ENCODE measurements at regions not wholly inside any gene's neighbourhood (a gene's known extent, or its start where the extent isn't known, plus 50 kb on each side); places are given as distances from the start of the nearest gene placed in this dataset.
"Not testable (repeated sequence)": the region's sequence is repeated elsewhere in the genome, so short reads cannot be mapped to it uniquely, and the experiment has no call there.

DNA sequence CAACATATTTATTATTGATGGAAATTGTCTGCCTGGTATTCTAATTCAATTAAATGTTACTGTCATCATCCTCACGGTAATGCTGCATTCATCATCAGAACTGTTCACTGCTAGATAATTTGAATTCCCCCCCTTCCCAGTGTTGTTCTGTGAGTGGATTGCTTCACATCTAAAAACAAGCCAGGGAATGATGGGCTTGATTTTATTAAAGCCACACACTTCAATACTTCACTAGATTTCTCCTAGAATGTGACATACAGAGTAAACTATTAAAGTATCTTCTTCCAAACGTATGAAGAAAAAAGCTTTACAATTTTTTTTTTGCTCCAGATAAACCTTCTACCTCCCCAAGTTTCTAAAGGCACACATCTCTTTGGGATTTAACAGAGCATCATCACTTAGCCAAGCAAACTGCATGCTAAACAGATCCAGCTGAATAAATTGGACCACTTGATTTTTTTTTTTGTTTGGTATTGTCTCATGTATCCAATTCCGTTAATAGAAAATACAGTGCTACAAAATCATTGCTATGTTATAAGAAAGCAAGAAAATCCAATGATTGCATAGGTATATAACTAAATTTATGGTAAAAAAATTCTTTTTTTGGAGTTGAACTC, 692.4 kb downstream of the MTRR start:
- no peak overlapping the region for H3K4me3 Mint-ChIP-seq
- intact Hi-C loops (cut with micrococcal nuclease): no loop called here
- no peaks in the 10 kb centered on the region for H3K4me1 Mint-ChIP-seq
- no peak overlapping the region for H3K4me3 ChIP-seq (ENCODE audit: low read length)
- H3K9me3 ChIP-seq (ENCODE audit: control insufficient read depth in 2 of 3, low read length in 3 of 3): no peaks in the 10 kb centered on the region
- H3K4me1 ChIP-seq (ENCODE audit: control insufficient read depth in 2 of 2, insufficient read depth in 2 of 2, low read length in 2 of 2): no peaks in the 10 kb centered on the region
- no peaks in the 10 kb centered on the region for H3K27me3 Mint-ChIP-seq
- no peaks in the 10 kb centered on the region for H3K36me3 Mint-ChIP-seq
- POLR2A ChIA-PET: no interaction called here
- CTCF ChIA-PET: no interaction called here
- no peak overlapping the region for H3K27ac Mint-ChIP-seq
- H3K27me3 ChIP-seq (ENCODE audit: control insufficient read depth in 2 of 2, insufficient read depth in 2 of 2, low read length in 2 of 2): no peaks in the 10 kb centered on the region
- no peaks in the 10 kb centered on the region for H3K36me3 ChIP-seq (ENCODE audit: control insufficient read depth in 2 of 3, insufficient read depth in 3 of 3, low read length in 3 of 3)
- H3K9me3 Mint-ChIP-seq: peaks cover 0 to 8% (median 4%) of the 10 kb centered on the region in 11 donors
- DNase-seq (no peak), ATAC-seq (no peak)
- no peak overlapping the region for H3K27ac ChIP-seq (ENCODE audit: low read depth, low read length)

DNA sequence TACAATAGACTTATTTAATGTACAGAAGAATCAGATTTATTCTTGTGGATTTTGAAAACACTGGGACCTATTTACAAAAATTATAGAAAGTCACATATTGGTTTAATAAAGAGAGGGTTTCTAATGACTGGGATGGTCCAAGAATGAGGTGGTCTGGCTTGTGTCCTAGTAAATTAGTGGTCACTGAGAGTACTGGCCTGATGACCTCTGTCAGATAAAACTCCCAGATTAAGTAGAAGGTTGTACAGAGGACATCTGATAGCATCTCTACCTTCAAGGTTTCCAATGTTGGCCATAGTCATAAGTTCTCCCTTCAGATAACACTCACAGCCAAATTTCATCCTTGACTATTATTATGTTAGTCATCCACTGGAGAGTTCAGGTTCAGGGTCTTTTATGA, 692.9 kb downstream of the MTRR start:
- DNase-seq (no peak), ATAC-seq (no peak)
- Mint-ChIP-seq H3K9me3 (peaks cover 0 to 8% (median 4%) of the 10 kb centered on the region in 11 donors), H3K27me3 (no peaks in the 10 kb centered on the region), H3K27ac (no peak overlapping the region), H3K4me3 (no peak overlapping the region), H3K4me1 (no peaks in the 10 kb centered on the region), H3K36me3 (no peaks in the 10 kb centered on the region)
- H3K36me3 ChIP-seq (ENCODE audit: control insufficient read depth in 2 of 3, insufficient read depth in 3 of 3, low read length in 3 of 3): no peaks in the 10 kb centered on the region
- CTCF ChIA-PET: no interaction called here
- no peaks in the 10 kb centered on the region for H3K27me3 ChIP-seq (ENCODE audit: control insufficient read depth in 2 of 2, insufficient read depth in 2 of 2, low read length in 2 of 2)
- intact Hi-C loops (cut with micrococcal nuclease): no loop called here
- POLR2A ChIA-PET: no interaction called here
- H3K27ac ChIP-seq (ENCODE audit: low read depth, low read length): no peak overlapping the region
- no peaks in the 10 kb centered on the region for H3K9me3 ChIP-seq (ENCODE audit: control insufficient read depth in 2 of 3, low read length in 3 of 3)
- H3K4me3 ChIP-seq (ENCODE audit: low read length): no peak overlapping the region
- H3K4me1 ChIP-seq (ENCODE audit: control insufficient read depth in 2 of 2, insufficient read depth in 2 of 2, low read length in 2 of 2): no peaks in the 10 kb centered on the region

DNA sequence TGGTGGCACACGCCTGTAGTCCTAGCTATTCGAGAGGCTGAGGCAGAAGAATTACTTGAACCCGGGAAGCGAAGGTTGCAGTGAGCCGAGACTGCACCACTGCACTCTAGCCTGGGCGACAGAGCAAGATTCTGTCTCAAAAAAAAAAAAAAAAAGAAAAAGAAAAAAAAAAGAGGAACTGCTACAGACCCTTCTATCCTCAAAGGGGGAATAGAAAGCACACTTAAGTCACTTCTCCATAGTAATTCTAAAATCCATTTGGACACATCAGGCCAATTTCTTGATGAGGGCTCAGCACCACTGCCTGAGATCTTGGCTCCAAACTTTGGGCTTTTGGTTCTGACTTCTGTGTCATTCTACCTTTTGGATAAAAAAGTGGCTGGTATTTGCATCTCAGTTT, 694.6 kb downstream of the MTRR start:
- CTCF ChIA-PET; H3K27ac Mint-ChIP-seq; H3K36me3 ChIP-seq (ENCODE audit: control insufficient read depth in 2 of 3, insufficient read depth in 3 of 3, low read length in 3 of 3); H3K36me3 Mint-ChIP-seq; POLR2A ChIA-PET; H3K27ac ChIP-seq (ENCODE audit: low read depth, low read length); H3K4me3 ChIP-seq (ENCODE audit: low read length); H3K4me1 Mint-ChIP-seq; DNase-seq; intact Hi-C loops (cut with micrococcal nuclease); H3K4me1 ChIP-seq (ENCODE audit: control insufficient read depth in 2 of 2, insufficient read depth in 2 of 2, low read length in 2 of 2); H3K27me3 Mint-ChIP-seq; H3K9me3 ChIP-seq (ENCODE audit: control insufficient read depth in 2 of 3, low read length in 3 of 3); H3K9me3 Mint-ChIP-seq; H3K4me3 Mint-ChIP-seq; H3K27me3 ChIP-seq (ENCODE audit: control insufficient read depth in 2 of 2, insufficient read depth in 2 of 2, low read length in 2 of 2); ATAC-seq: not testable (repeated sequence)

DNA sequence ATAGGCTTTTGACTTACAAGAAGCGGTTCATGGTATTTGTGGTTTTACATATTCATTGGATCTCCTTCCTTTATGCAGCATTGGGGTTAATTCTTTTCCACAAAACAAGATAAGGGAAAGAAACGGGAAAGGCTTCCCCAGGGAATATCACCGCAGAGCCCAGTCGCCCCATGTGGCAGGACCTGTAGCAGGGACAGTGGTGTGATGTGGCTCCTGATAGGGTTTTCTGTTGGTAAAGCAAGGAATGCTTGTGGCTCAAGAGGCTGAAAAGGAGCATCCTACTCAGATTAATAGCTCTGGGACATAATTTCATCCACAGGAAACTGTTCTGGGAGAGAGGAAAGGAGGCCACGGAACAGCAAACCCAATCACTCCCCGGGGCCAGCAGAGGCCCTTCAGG, 699.9 kb downstream of the MTRR start:
- H3K27me3 ChIP-seq (ENCODE audit: control insufficient read depth in 2 of 2, insufficient read depth in 2 of 2, low read length in 2 of 2): no peaks in the 10 kb centered on the region
- no peaks in the 10 kb centered on the region for H3K27me3 Mint-ChIP-seq
- H3K9me3 ChIP-seq (ENCODE audit: control insufficient read depth in 2 of 3, low read length in 3 of 3): no peaks in the 10 kb centered on the region
- ChIA-PET CTCF (no interaction called here), POLR2A (no interaction called here)
- DNase-seq: no peak
- H3K4me1 ChIP-seq (ENCODE audit: control insufficient read depth in 2 of 2, insufficient read depth in 2 of 2, low read length in 2 of 2): no peaks in the 10 kb centered on the region
- no peak overlapping the region for H3K27ac Mint-ChIP-seq
- H3K36me3 ChIP-seq (ENCODE audit: control insufficient read depth in 2 of 3, insufficient read depth in 3 of 3, low read length in 3 of 3): no peaks in the 10 kb centered on the region
- H3K9me3 Mint-ChIP-seq: peaks cover 0 to 3% (median 0%) of the 10 kb centered on the region in 11 donors
- intact Hi-C loops (cut with micrococcal nuclease): no loop called here
- H3K27ac ChIP-seq (ENCODE audit: low read depth, low read length): no peak overlapping the region
- H3K4me3 Mint-ChIP-seq: no peak overlapping the region
- H3K4me1 Mint-ChIP-seq: no peaks in the 10 kb centered on the region
- ATAC-seq: no peak
- no peaks in the 10 kb centered on the region for H3K36me3 Mint-ChIP-seq
- no peak overlapping the region for H3K4me3 ChIP-seq (ENCODE audit: low read length)

DNA sequence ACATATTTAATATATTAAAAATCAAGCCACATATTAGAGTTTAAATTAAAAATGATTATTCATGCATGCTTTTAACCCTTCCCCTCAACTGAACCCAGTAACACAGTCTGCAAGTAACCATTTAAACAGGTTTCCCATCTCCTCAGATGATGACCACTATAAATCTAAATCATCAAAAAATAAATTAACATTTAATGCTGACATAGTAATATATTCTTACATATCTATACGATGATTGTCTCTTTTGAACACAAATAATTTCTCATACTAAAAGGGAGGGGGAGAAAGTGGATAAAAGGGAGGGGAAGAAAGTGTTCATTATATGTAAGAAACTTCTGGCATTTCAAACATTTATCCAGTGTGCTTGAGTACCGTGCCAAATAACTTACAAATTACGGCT, 701.6 kb downstream of the MTRR start:
- Mint-ChIP-seq H3K27ac (no peak overlapping the region), H3K36me3 (no peaks in the 10 kb centered on the region), H3K4me3 (no peak overlapping the region), H3K27me3 (no peaks in the 10 kb centered on the region), H3K9me3 (peaks cover 0 to 6% (median 2%) of the 10 kb centered on the region in 11 donors), H3K4me1 (no peaks in the 10 kb centered on the region)
- Histone ChIP-seq H3K27ac (ENCODE audit: low read depth, low read length) (no peak overlapping the region), H3K4me3 (ENCODE audit: low read length) (no peak overlapping the region), H3K36me3 (ENCODE audit: control insufficient read depth in 2 of 3, insufficient read depth in 3 of 3, low read length in 3 of 3) (no peaks in the 10 kb centered on the region), H3K4me1 (ENCODE audit: control insufficient read depth in 2 of 2, insufficient read depth in 2 of 2, low read length in 2 of 2) (no peaks in the 10 kb centered on the region), H3K27me3 (ENCODE audit: control insufficient read depth in 2 of 2, insufficient read depth in 2 of 2, low read length in 2 of 2) (no peaks in the 10 kb centered on the region), H3K9me3 (ENCODE audit: control insufficient read depth in 2 of 3, low read length in 3 of 3) (no peaks in the 10 kb centered on the region)
- intact Hi-C loops (cut with micrococcal nuclease): no loop called here
- ATAC-seq: no peak
- ChIA-PET POLR2A (no interaction called here), CTCF (no interaction called here)
- no peak for DNase-seq

DNA sequence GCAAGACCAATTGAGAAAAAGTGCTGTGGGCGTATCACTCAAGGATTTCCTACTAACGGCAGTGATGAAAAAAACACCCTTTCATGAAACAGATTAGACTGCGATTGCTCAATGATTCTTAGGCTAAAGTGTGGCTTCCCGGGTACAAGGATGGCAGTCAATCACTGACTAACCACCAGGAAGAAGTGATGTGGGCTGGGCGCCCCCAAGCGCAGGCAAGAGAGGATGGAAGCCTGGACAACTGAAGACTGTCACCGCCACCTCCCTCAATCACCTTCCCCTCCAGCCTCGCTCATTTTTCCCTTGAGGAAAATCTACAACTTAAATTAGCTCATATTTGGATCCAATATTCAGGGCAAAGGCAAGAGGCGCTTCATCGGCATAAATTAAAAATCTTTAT, 707.2 kb downstream of the MTRR start:
- Mint-ChIP-seq H3K27me3 (no peaks in the 10 kb centered on the region), H3K4me3 (no peak overlapping the region), H3K27ac (no peak overlapping the region), H3K4me1 (no peaks in the 10 kb centered on the region), H3K9me3 (peaks cover 0 to 7% (median 5%) of the 10 kb centered on the region in 11 donors), H3K36me3 (no peaks in the 10 kb centered on the region)
- Histone ChIP-seq H3K4me1 (ENCODE audit: control insufficient read depth in 2 of 2, insufficient read depth in 2 of 2, low read length in 2 of 2) (no peaks in the 10 kb centered on the region), H3K27me3 (ENCODE audit: control insufficient read depth in 2 of 2, insufficient read depth in 2 of 2, low read length in 2 of 2) (no peaks in the 10 kb centered on the region), H3K9me3 (ENCODE audit: control insufficient read depth in 2 of 3, low read length in 3 of 3) (no peaks in the 10 kb centered on the region), H3K4me3 (ENCODE audit: low read length) (no peak overlapping the region), H3K27ac (ENCODE audit: low read depth, low read length) (no peak overlapping the region), H3K36me3 (ENCODE audit: control insufficient read depth in 2 of 3, insufficient read depth in 3 of 3, low read length in 3 of 3) (no peaks in the 10 kb centered on the region)
- ATAC-seq (no peak), DNase-seq (no peak)
- intact Hi-C loops (cut with micrococcal nuclease): no loop called here
- ChIA-PET CTCF (no interaction called here), POLR2A (no interaction called here)

DNA sequence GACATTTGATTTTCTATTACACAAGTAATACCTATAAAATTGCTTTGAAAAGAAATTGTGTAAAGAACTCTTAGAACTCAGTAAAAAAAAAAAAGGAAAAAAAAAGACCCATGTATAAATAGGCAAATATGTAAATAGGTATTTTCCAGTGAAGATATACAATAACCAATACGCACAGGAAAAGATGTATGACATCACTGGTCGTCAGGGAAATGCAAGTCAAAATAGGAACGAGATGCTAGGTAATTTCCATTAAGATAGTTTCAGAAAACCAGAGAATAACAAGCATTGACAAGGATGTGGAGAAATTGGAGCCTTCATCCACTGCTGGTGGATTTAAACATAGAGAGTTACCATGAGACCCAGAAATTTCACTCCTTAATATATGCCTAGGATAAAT, 708.8 kb downstream of the MTRR start:
- intact Hi-C loops (cut with micrococcal nuclease): no loop called here
- no peak overlapping the region for H3K27ac ChIP-seq (ENCODE audit: low read depth, low read length)
- no peaks in the 10 kb centered on the region for H3K27me3 ChIP-seq (ENCODE audit: control insufficient read depth in 2 of 2, insufficient read depth in 2 of 2, low read length in 2 of 2)
- ATAC-seq (no peak), DNase-seq (no peak)
- Mint-ChIP-seq H3K4me1 (no peaks in the 10 kb centered on the region), H3K4me3 (no peak overlapping the region), H3K27me3 (peaks cover 0 to 3% (median 0%) of the 10 kb centered on the region in 5 donors), H3K27ac (no peak overlapping the region), H3K36me3 (no peaks in the 10 kb centered on the region), H3K9me3 (peaks cover 0 to 13% (median 5%) of the 10 kb centered on the region in 11 donors)
- ChIA-PET POLR2A (no interaction called here), CTCF (no interaction called here)
- no peaks in the 10 kb centered on the region for H3K4me1 ChIP-seq (ENCODE audit: control insufficient read depth in 2 of 2, insufficient read depth in 2 of 2, low read length in 2 of 2)
- no peak overlapping the region for H3K4me3 ChIP-seq (ENCODE audit: low read length)
- H3K36me3 ChIP-seq (ENCODE audit: control insufficient read depth in 2 of 3, insufficient read depth in 3 of 3, low read length in 3 of 3): no peaks in the 10 kb centered on the region
- no peaks in the 10 kb centered on the region for H3K9me3 ChIP-seq (ENCODE audit: control insufficient read depth in 2 of 3, low read length in 3 of 3)
